CD14-positive monocyte (primary cell): ENCODE measurements at regions not wholly inside any gene's neighbourhood (a gene's known extent, or its start where the extent isn't known, plus 50 kb on each side); places are given as distances from the start of the nearest gene placed in this dataset.

ENCODE experiments used
- DNase-seq, 3 donors: peaks; one replicate each; pipeline ENCODE4 v3.0.0-alpha.2; 2011 to 2022
- H2AFZ ChIP-seq: 2 replicates; pipeline ENCODE4 v1.6.0; 2012; ENCODE audit warnings: mild to moderate bottlenecking, low read depth, low read length, inconsistent platforms; ENCODE audit not compliant: insufficient read depth, poor library complexity, severe bottlenecking
- H3K27ac ChIP-seq, 2 donors: 1 replicate in 1 of 2; 2 replicates in 1 of 2; pipeline ENCODE4 v1.5.1; 2012 to 2013; ENCODE audit warnings: low read length in 2 of 2, control low read depth in 1 of 2, inconsistent platforms in 1 of 2, low read depth in 1 of 2, mild to moderate bottlenecking in 1 of 2
- H3K27me3 ChIP-seq, 2 donors: one replicate each; pipeline versions ENCODE4 v1.6.0 to v1.6.1; 2011 to 2013; ENCODE audit warnings: low read length in 2 of 2; ENCODE audit not compliant: control insufficient read depth in 2 of 2, insufficient read depth in 2 of 2
- H3K36me3 ChIP-seq, 2 donors: replicated peaks in 1 of 2; 1 replicate in 1 of 2; 2 replicates in 1 of 2; pipeline versions ENCODE4 v1.5.1 to v1.6.1; 2012 to 2013; ENCODE audit warnings: low read length in 2 of 2, control low read depth in 1 of 2, inconsistent platforms in 1 of 2, mild to moderate bottlenecking in 1 of 2; ENCODE audit not compliant: insufficient read depth in 2 of 2, control insufficient read depth in 1 of 2
- H3K4me1 ChIP-seq, 2 donors: 1 replicate in 1 of 2; 2 replicates in 1 of 2; pipeline versions ENCODE4 v1.5.1 to v1.6.1; 2012 to 2013; ENCODE audit warnings: low read length in 2 of 2, control low read depth in 1 of 2, inconsistent platforms in 1 of 2, mild to moderate bottlenecking in 1 of 2, moderate library complexity in 1 of 2; ENCODE audit not compliant: insufficient read depth in 2 of 2, control insufficient read depth in 1 of 2
- H3K4me2 ChIP-seq: replicated peaks from 2 replicates; pipeline ENCODE3; 2012; ENCODE audit warnings: low read length, moderate library complexity, mild to moderate bottlenecking; ENCODE audit not compliant: poor library complexity, severe bottlenecking; ENCODE audit errors: extremely low read depth
- H3K4me3 ChIP-seq, 3 experiments: fragments of 200-600 bp in 1 of 3; sonication (generic) in 1 of 3; replicated peaks in 1 of 3; 1 replicate in 2 of 3; 2 replicates in 1 of 3; pipeline ENCODE4 v1.5.1; 2011 to 2013; ENCODE audit warnings: low read length in 3 of 3, mild to moderate bottlenecking in 3 of 3, control low read depth in 2 of 3, low read depth in 2 of 3, inconsistent platforms in 1 of 3, moderate library complexity in 1 of 3
- H3K79me2 ChIP-seq: 2 replicates; pipeline ENCODE4 v1.6.0; 2012; ENCODE audit warnings: mild to moderate bottlenecking, control low read depth, inconsistent platforms, low read length, moderate library complexity; ENCODE audit not compliant: insufficient read depth
- H3K9ac ChIP-seq: 2 replicates; pipeline ENCODE4 v1.6.0; 2017; ENCODE audit warnings: low read length, mild to moderate bottlenecking; ENCODE audit not compliant: insufficient read depth, poor library complexity, severe bottlenecking
- H3K9me3 ChIP-seq, 2 donors: replicated peaks in 1 of 2; 1 replicate in 1 of 2; 2 replicates in 1 of 2; pipeline versions ENCODE4 v1.5.1 to v1.6.1; 2012 to 2013; ENCODE audit warnings: low read length in 2 of 2, control low read depth in 1 of 2; ENCODE audit not compliant: control insufficient read depth in 1 of 2, insufficient read depth in 1 of 2
- H4K20me1 ChIP-seq: 2 replicates; pipeline ENCODE4 v1.6.0; 2012; ENCODE audit warnings: mild to moderate bottlenecking, low read length, control low read depth, moderate library complexity; ENCODE audit not compliant: insufficient read depth
- H3K27ac Mint-ChIP-seq, 7 donors: one replicate each; pipeline ENCODE4 v1.8.0; 2020; ENCODE audit warnings: mild to moderate bottlenecking in 7 of 7, mixed read lengths in 7 of 7, moderate library complexity in 6 of 7, inconsistent platforms in 2 of 7
- H3K27me3 Mint-ChIP-seq, 3 donors: one replicate each; pipeline ENCODE4 v1.8.0; 2021 to 2022; ENCODE audit warnings: low read depth in 3 of 3, mild to moderate bottlenecking in 3 of 3, mixed read lengths in 3 of 3, moderate library complexity in 3 of 3, inconsistent platforms in 1 of 3
- H3K36me3 Mint-ChIP-seq, 2 donors: one replicate each; pipeline ENCODE4 v1.8.0; 2020; ENCODE audit warnings: mixed read lengths in 2 of 2, inconsistent platforms in 1 of 2, mild to moderate bottlenecking in 1 of 2
- H3K4me1 Mint-ChIP-seq: one replicate; pipeline ENCODE4 v1.8.0; 2020; ENCODE audit warnings: mild to moderate bottlenecking, mixed read lengths
- H3K4me3 Mint-ChIP-seq, 2 donors: one replicate each; pipeline ENCODE4 v1.8.0; 2020; ENCODE audit warnings: mild to moderate bottlenecking in 2 of 2, mixed read lengths in 2 of 2, moderate library complexity in 1 of 2
- H3K9me3 Mint-ChIP-seq, 7 donors: one replicate each; pipeline ENCODE4 v1.8.0; 2020 to 2022; ENCODE audit warnings: mixed read lengths in 7 of 7, mild to moderate bottlenecking in 6 of 7, moderate library complexity in 6 of 7, inconsistent platforms in 2 of 7
- CTCF ChIP-seq: fragments of 200-600 bp; IDR thresholded peaks from one replicate; pipeline ENCODE4 v1.8.0; 2022; ENCODE audit warnings: antibody characterized with exemption, mild to moderate bottlenecking
- WGBS: methylation state at CpG from one replicate; pipeline ENCODE4 v1.1.5; 2013; ENCODE audit warnings: missing lambda C conversion rate; ENCODE audit not compliant: insufficient coverage; 5-methylcytosine and 5-hydroxymethylcytosine counted together
- intact Hi-C, 2 donors: fragments of 100-400 bp; cut with micrococcal nuclease; formaldehyde crosslinking; loops; one replicate each; pipeline versions ENCODE4 v1.15.0 to v1.15.1; 2023

- Histone ChIP-seq H3K4me1 (no peaks in the 10 kb centered on the region), H3K9me3 (peaks cover 0 to 7% of the 10 kb centered on the region in 2 donors), H3K79me2 (no peaks in the 10 kb centered on the region), H2AFZ (no peak overlapping the region), H4K20me1 (no peaks in the 10 kb centered on the region), H3K4me2 (no peak overlapping the region), H3K36me3 (no peaks in the 10 kb centered on the region), H3K27me3 (no peaks in the 10 kb centered on the region), H3K4me3 (no peak overlapping the region), H3K27ac (no peak overlapping the region), H3K9ac (no peak overlapping the region)
- no peak for TF ChIP-seq CTCF
- peak; percentile 4 to 20 (median 15) for DNase-seq
- peaks cover 0 to 3% (median 0%) of the 10 kb centered on the region in 3 donors for H3K27me3 Mint-ChIP-seq
- peaks cover 3% of the 10 kb centered on the region for H3K4me1 Mint-ChIP-seq
- intact Hi-C loops, result no loop called here
- no peaks in the 10 kb centered on the region for H3K36me3 Mint-ChIP-seq
- no peak overlapping the region for H3K27ac Mint-ChIP-seq
- 0% methylated on average over 1 of the region's 3 CpGs for WGBS
- no peak overlapping the region for H3K4me3 Mint-ChIP-seq
- peaks cover 8 to 21% (median 10%) of the 10 kb centered on the region in 7 donors for H3K9me3 Mint-ChIP-seq
These were observed 209.4 kb upstream of the JAG1 start for GRCh38 chr20:10883166-10883565.

DNA sequence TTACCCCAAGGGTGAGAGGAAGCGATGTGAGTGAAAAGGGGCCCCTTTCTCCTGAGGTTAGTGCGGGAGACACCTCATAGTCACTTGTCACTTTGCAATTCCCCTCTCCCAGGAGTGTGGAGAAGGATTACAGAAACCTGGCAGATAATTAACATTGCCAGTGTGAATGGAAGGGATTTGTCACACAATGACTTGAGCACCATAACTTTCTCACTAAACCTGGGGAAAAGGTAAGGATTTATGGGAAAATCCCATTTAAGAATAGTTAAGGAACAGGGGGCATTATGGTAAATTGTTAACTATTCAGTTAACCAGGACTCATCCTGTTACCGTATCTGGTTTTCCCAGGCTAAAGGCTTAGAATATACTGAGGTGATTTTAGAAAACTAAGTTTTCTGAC is 219.5 kb upstream of the JAG1 start:
- Mint-ChIP-seq H3K9me3 (peaks cover 3 to 19% (median 5%) of the 10 kb centered on the region in 7 donors), H3K27ac (no peak overlapping the region), H3K27me3 (peaks cover 0 to 3% (median 0%) of the 10 kb centered on the region in 3 donors), H3K4me1 (no peaks in the 10 kb centered on the region), H3K36me3 (no peaks in the 10 kb centered on the region), H3K4me3 (no peak overlapping the region)
- H3K36me3 ChIP-seq, result no peaks in the 10 kb centered on the region
- no CpG with 5 or more reads among the region's 3 CpGs for WGBS
- H3K79me2 ChIP-seq, result no peaks in the 10 kb centered on the region
- H4K20me1 ChIP-seq, result no peaks in the 10 kb centered on the region
- H3K27me3 ChIP-seq, result no peaks in the 10 kb centered on the region
- intact Hi-C loops, result no loop called here
- no peak overlapping the region for H3K4me2 ChIP-seq
- no peak for TF ChIP-seq CTCF
- H3K27ac ChIP-seq, result no peak overlapping the region
- no peak for DNase-seq
- H3K4me1 ChIP-seq, result no peaks in the 10 kb centered on the region
- no peaks in the 10 kb centered on the region for H3K9me3 ChIP-seq
- H3K4me3 ChIP-seq, result no peak overlapping the region
- H2AFZ ChIP-seq, result no peak overlapping the region
- H3K9ac ChIP-seq, result no peak overlapping the region
